Type B pancreatic cell (in vitro differentiated cells): ENCODE measurements at regions not wholly inside any gene's neighbourhood (a gene's known extent, or its start where the extent isn't known, plus 50 kb on each side); places are given as distances from the start of the nearest gene placed in this dataset.

Experiments used
- DNase-seq: peaks from one replicate; pipeline ENCODE4 v3.0.0; 2021; ENCODE audit warnings: mixed read lengths; ENCODE audit not compliant: unreplicated experiment; ENCODE audit errors: extremely low spot score
- H3K27ac Mint-ChIP-seq: 2 replicates; pipeline ENCODE4 v1.8.0; 2021; ENCODE audit warnings: mild to moderate bottlenecking, mixed read lengths
- H3K27me3 Mint-ChIP-seq: 2 replicates; pipeline ENCODE4 v1.8.0; 2021; ENCODE audit warnings: mixed read lengths
- H3K36me3 Mint-ChIP-seq: 2 replicates; pipeline ENCODE4 v1.8.0; 2021; ENCODE audit warnings: mixed read lengths
- H3K4me1 Mint-ChIP-seq: one replicate; pipeline ENCODE4 v1.8.0; 2021; ENCODE audit warnings: mixed read lengths; ENCODE audit not compliant: unreplicated experiment
- H3K4me3 Mint-ChIP-seq: 2 replicates; pipeline ENCODE4 v1.8.0; 2021; ENCODE audit warnings: mild to moderate bottlenecking, mixed read lengths
- H3K9me3 Mint-ChIP-seq: 2 replicates; pipeline ENCODE4 v1.8.0; 2021; ENCODE audit warnings: mixed read lengths
- CTCF ChIP-seq: fragments of 200-600 bp; sonication (generic); conservative IDR thresholded peaks from 2 replicates; pipeline ENCODE4 v1.5.0; 2021; ENCODE audit warnings: antibody characterized with exemption, mild to moderate bottlenecking

GRCh38 chr5:16384222-16384621 is 81.4 kb downstream of the ZNF622 start:
- no peak for DNase-seq
- no peak overlapping the region for H3K4me3 Mint-ChIP-seq
- TF ChIP-seq CTCF, result no peak
- H3K4me1 Mint-ChIP-seq, result no peaks in the 10 kb centered on the region
- H3K36me3 Mint-ChIP-seq, result no peaks in the 10 kb centered on the region
- no peaks in the 10 kb centered on the region for H3K9me3 Mint-ChIP-seq
- peaks cover 14% of the 10 kb centered on the region for H3K27me3 Mint-ChIP-seq
- no peak overlapping the region for H3K27ac Mint-ChIP-seq

- Mint-ChIP-seq H3K4me3 (no peak overlapping the region), H3K4me1 (no peaks in the 10 kb centered on the region)
Observed at GRCh38 chr5:16383544-16384052, 82.0 kb downstream of the ZNF622 start.

GRCh38 chr5:16382047-16382446 is 83.6 kb downstream of the ZNF622 start:
- H3K27me3 Mint-ChIP-seq, result peaks cover 19% of the 10 kb centered on the region
- H3K4me1 Mint-ChIP-seq, result no peaks in the 10 kb centered on the region
- no peak for TF ChIP-seq CTCF
- H3K4me3 Mint-ChIP-seq, result no peak overlapping the region
- no peaks in the 10 kb centered on the region for H3K36me3 Mint-ChIP-seq
- H3K9me3 Mint-ChIP-seq, result no peaks in the 10 kb centered on the region
- DNase-seq, result no peak
- H3K27ac Mint-ChIP-seq, result no peak overlapping the region

More at GRCh38 chr5:16383544-16384052, 82.0 kb downstream of the ZNF622 start:
- peaks cover 18% of the 10 kb centered on the region for H3K27me3 Mint-ChIP-seq
- H3K9me3 Mint-ChIP-seq, result no peaks in the 10 kb centered on the region
- H3K27ac Mint-ChIP-seq, result no peak overlapping the region
- no peak for TF ChIP-seq CTCF
- H3K36me3 Mint-ChIP-seq, result no peaks in the 10 kb centered on the region
- DNase-seq, result no peak

GRCh38 chr5:16378762-16379161 is 86.8 kb downstream of the ZNF622 start:
- H3K4me1 Mint-ChIP-seq, result no peaks in the 10 kb centered on the region
- peaks cover 29% of the 10 kb centered on the region for H3K27me3 Mint-ChIP-seq
- no peaks in the 10 kb centered on the region for H3K36me3 Mint-ChIP-seq
- H3K27ac Mint-ChIP-seq, result no peak overlapping the region
- H3K9me3 Mint-ChIP-seq, result no peaks in the 10 kb centered on the region
- no peak overlapping the region for H3K4me3 Mint-ChIP-seq
- DNase-seq, result no peak
- no peak for TF ChIP-seq CTCF

GRCh38 chr5:16372493-16372892 is 93.1 kb downstream of the ZNF622 start:
- no peak overlapping the region for H3K27ac Mint-ChIP-seq
- no peak overlapping the region for H3K4me3 Mint-ChIP-seq
- no peaks in the 10 kb centered on the region for H3K36me3 Mint-ChIP-seq
- no peaks in the 10 kb centered on the region for H3K4me1 Mint-ChIP-seq
- TF ChIP-seq CTCF, result no peak
- no peak for DNase-seq
- no peaks in the 10 kb centered on the region for H3K9me3 Mint-ChIP-seq
- peaks cover 42% of the 10 kb centered on the region for H3K27me3 Mint-ChIP-seq

- H3K27me3 Mint-ChIP-seq, result peaks cover 35% of the 10 kb centered on the region
- no peaks in the 10 kb centered on the region for H3K36me3 Mint-ChIP-seq
- H3K27ac Mint-ChIP-seq, result no peak overlapping the region
- no peaks in the 10 kb centered on the region for H3K9me3 Mint-ChIP-seq
- H3K4me1 Mint-ChIP-seq, result no peaks in the 10 kb centered on the region
- no peak overlapping the region for H3K4me3 Mint-ChIP-seq
- no peak for TF ChIP-seq CTCF
- no peak for DNase-seq
Observed at GRCh38 chr5:16366491-16366890, 99.1 kb downstream of the ZNF622 start.
